ENCODE measurements at regions not wholly inside any gene's neighbourhood (a gene's known extent, or its start where the extent isn't known, plus 50 kb on each side); places are given as distances from the start of the nearest gene placed in this dataset.

DNA sequence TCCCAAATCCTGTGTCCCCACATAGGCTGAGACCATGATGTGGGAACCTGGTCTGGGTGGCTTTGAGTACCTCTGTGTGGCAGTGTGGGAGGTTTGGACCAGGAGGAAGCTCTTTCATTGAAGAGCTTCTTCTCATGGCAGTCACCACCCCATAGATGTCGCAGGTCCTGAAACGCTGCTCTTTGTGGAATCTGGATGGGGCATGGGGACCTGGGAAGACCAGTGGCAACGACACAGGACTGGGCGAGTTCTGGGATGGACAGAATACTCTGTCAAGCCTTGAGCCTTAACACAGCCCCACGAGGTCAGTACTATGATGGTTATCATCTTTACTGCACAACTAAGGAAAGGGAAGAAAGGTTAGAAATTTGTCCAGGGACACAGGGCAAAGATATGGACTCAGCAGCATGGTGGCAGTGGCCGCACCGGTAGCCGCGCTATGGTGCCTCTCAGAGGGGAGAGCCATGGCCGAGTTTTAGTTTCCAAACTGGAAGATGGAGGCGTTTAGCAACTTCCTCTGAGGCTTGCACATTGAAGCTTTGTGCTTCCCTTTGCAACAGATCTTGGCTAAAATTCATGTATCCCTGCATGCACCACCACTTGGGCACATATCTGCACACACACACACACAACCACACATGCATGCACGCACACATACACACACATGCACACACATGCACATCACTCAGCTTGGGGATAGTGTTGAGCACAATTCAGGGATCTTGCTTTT lies 117.7 kb upstream of the C1orf174 start:
- CTCF ChIA-PET, result no interaction called here
- dilution Hi-C loops (cut with MboI; ENCODE audit: extremely low pct_ligation_motif_present, low sequenced_read_pairs), result no loop called here

More for the DNA sequence above, 117.7 kb upstream of the C1orf174 start:
- Histone ChIP-seq H3K27ac (ENCODE audit: insufficient read depth, low read depth, low read length) (no peak overlapping the region), H3K9ac (replicated peaks; ENCODE audit: extremely low read depth, insufficient read depth, low read length) (no peak overlapping the region), H3K9me3 (replicated peaks; ENCODE audit: control insufficient read depth, insufficient read depth, low read length) (peaks cover 9% of the 10 kb centered on the region), H3K4me2 (ENCODE audit: insufficient read depth, low read length) (no peak overlapping the region), H3K36me3 (ENCODE audit: control insufficient read depth in 2 of 2, extremely low read depth in 1 of 2, insufficient read depth in 2 of 2, low read length in 2 of 2) (no peaks in the 10 kb centered on the region), H3K79me2 (ENCODE audit: control insufficient read depth, insufficient read depth, low read length) (no peaks in the 10 kb centered on the region), H3K4me3 (replicated peaks in 1 of 3; ENCODE audit: insufficient read depth in 1 of 3, low read depth in 1 of 3, low read length in 3 of 3) (no peak overlapping the region), H3K9me1 (replicated peaks; ENCODE audit: control insufficient read depth, extremely low read depth, insufficient read depth, low read length) (no peaks in the 10 kb centered on the region), H4K20me1 (replicated peaks; ENCODE audit: control insufficient read depth, extremely low read depth, insufficient read depth, low read length) (no peaks in the 10 kb centered on the region), H3K27me3 (ENCODE audit: control insufficient read depth in 2 of 2, insufficient read depth in 2 of 2, low read length in 2 of 2) (no peaks in the 10 kb centered on the region), H2AFZ (ENCODE audit: low read depth, low read length) (no peak overlapping the region), H3K4me1 (ENCODE audit: control insufficient read depth, extremely low read depth, insufficient read depth, low read length) (no peaks in the 10 kb centered on the region)
- TF ChIP-seq MYC (IDR thresholded peaks at IDR 0.05; ENCODE audit: low read depth, low read length), result no peak
- TF ChIP-seq, protein P1, sequence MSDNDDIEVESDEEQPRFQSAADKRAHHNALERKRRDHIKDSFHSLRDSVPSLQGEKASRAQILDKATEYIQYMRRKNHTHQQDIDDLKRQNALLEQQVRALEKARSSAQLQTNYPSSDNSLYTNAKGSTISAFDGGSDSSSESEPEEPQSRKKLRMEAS (IDR thresholded peaks at IDR 0.05; ENCODE audit: insufficient read depth, insufficient read length), result no peak
- TF ChIP-seq EZH2 (IDR thresholded peaks at IDR 0.05; ENCODE audit: borderline replicate concordance, low read depth, low read length, severe bottlenecking), result no peak
- TF ChIP-seq JUN (IDR thresholded peaks at IDR 0.05; ENCODE audit: borderline replicate concordance, insufficient read depth, insufficient read length, low read depth), result no peak
- no peak for TF ChIP-seq POLR2A (IDR thresholded peaks at IDR 0.05; ENCODE audit: low read depth, low read length)
- no peak for TF ChIP-seq CTCF (IDR thresholded peaks at IDR 0.05; ENCODE audit: extremely low read depth in 1 of 2, insufficient read depth in 1 of 2, low read depth in 1 of 2, low read length in 2 of 2)
- TF ChIP-seq FOS (IDR thresholded peaks at IDR 0.05; ENCODE audit: borderline replicate concordance, insufficient read depth, low read length), result no peak
- TF ChIP-seq POLR2AphosphoS5 (IDR thresholded peaks at IDR 0.05; ENCODE audit: insufficient read depth, low read depth, low read length), result no peak
- TF ChIP-seq GATA2 (IDR thresholded peaks at IDR 0.05; ENCODE audit: insufficient read depth, insufficient read length, low read depth, low read length), result no peak
- DNase-seq (ENCODE audit: low read depth, low spot score), result no peak
- POLR2A ChIA-PET, result no interaction called here
- FAIRE-seq, result no peak
- intact Hi-C loops (cut with micrococcal nuclease), result no loop called here
- no TSS peak for BruUV-seq (replicated peaks)
